T47D (cell line): ENCODE measurements at regions not wholly inside any gene's neighbourhood (a gene's known extent, or its start where the extent isn't known, plus 50 kb on each side); places are given as distances from the start of the nearest gene placed in this dataset.

Source experiments
- DNase-seq, 2 experiments: peaks; one replicate each; pipeline versions ENCODE4 v3.0.0 to v3.0.0-alpha.2; 2011 to 2012; ENCODE audit warnings: low read depth in 1 of 2, low spot score in 1 of 2
- JUND ChIP-seq: IDR thresholded peaks from 2 replicates; pipeline ENCODE4 v1.6.1; 2012; ENCODE audit warnings: low read depth
- in situ Hi-C: cut with HindIII; loops from 2 replicates; pipeline ENCODE4 v1.10.0; 2016; ENCODE audit warnings: low sequenced_read_pairs, low pct_unique_long_range_greater_than_20kb

DNA sequence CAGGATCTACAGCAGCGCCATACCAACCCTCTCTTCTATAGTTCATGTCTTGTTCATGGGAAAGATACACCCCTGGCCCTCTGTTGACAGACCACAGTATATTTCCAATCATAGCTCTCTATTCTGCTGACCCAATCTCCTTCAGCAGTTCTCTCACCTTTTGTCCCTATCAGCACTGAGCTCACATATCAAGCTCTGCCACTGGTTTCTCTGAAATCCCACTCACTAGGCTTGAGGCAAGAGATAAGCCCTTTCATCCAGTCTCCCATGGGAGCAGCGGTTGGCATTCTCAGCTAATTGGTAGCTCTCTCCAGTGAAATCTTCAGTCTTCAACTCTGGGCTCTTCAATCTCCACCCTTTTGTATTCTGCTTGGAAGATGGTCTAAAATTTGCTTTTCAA lies 313.4 kb downstream of the GJA1 start:
- no peak for DNase-seq
- in situ Hi-C loops = no loop called here
- no peak for TF ChIP-seq JUND

- in situ Hi-C loops = no loop called here
- no peak for TF ChIP-seq JUND
- no peak for DNase-seq
These were observed 320.0 kb downstream of the GJA1 start for GRCh38 chr6:121755485-121755884.

DNA sequence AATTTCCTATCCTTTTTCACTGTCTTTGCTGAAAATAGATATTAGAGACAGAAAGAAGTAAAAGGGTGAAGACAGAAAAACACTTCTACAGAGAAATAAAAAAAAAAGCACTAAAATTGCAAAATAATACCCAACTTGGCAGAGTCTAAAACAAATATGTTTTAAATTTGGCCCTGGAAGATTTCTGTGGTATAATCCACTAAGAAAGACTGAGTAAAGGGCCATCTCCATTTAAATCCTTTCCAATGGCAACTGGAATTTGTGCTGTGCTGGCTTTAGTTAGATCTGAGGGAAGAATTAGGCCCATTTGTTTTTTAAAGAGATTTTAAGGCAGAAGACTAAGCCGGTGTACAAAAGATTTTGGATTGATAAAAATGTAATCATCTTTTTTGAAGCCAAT lies 321.2 kb downstream of the GJA1 start:
- no peak for DNase-seq
- in situ Hi-C loops = no loop called here
- no peak for TF ChIP-seq JUND

GRCh38 chr6:121759370-121759769 lies 323.9 kb downstream of the GJA1 start:
- TF ChIP-seq JUND = no peak
- DNase-seq = no peak
- in situ Hi-C loops = no loop called here

DNA sequence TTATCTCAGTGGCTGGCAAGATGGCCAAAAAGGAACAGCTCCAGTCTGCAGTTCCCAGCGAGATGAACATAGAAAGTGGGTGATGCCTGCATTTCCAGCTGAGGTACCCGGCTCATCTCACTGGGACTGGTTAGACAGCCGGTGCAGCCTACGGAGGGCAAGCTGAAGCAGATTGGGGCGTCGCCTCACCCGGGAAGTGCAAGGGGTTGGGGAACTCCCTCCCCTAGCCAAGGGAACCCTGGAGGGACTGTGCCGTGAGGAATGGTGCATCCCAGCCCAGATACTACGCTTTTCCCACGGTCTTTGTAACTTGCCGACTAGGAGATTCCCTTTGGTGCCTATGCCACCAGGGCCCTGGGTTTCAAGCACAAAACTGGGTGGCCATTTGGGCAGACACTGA lies 324.7 kb downstream of the GJA1 start:
- no peak for TF ChIP-seq JUND
- in situ Hi-C loops = no loop called here
- DNase-seq = no peak

- TF ChIP-seq JUND = no peak
- no peak for DNase-seq
- in situ Hi-C loops = no loop called here
These were observed 325.3 kb downstream of the GJA1 start for GRCh38 chr6:121760745-121761144.

GRCh38 chr6:121764493-121764892 lies 329.0 kb downstream of the GJA1 start:
- TF ChIP-seq JUND = no peak
- no peak for DNase-seq
- in situ Hi-C loops = no loop called here

- in situ Hi-C loops = no loop called here
- no peak for TF ChIP-seq JUND
- DNase-seq = no peak
These were observed 329.6 kb downstream of the GJA1 start for GRCh38 chr6:121765060-121765459.

DNA sequence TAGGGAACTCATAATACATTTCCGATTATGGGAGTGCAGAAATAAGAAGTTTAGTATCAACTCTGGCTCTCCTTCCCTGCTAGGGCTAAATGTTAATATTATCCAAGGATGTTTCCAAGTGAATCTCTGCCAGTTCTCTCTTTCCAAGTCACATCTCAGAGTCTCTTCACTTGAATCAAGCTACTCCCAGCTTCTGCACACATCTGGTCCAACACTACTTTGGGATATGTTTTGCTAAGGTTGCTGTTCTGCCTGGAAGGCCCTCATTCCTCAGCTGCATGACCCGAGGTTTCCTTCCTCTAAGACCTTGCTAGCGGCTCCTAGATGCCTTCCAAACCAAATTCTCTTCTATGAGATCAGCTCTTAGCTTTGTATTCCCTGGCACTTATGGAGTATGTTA lies 331.8 kb downstream of the GJA1 start:
- DNase-seq = no peak
- in situ Hi-C loops = no loop called here
- no peak for TF ChIP-seq JUND

DNA sequence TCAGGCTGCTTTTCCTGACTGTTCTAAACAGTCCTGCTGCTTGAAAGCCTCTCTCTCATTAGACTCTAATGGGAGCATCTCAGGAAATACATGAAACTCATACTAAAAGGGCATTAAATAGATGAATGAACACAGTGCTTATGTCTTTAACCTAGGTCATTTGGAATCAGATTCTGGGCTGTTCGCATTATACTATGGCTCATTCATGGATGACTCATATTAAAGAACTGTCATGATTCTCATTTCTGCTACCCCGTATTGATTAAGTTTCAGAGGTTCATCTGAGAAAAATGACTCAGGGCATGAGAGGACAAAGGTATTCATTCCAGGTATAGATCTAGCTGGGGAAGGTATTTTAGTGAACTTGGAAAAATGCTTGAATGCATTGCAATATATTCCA lies 335.5 kb downstream of the GJA1 start:
- in situ Hi-C loops = no loop called here
- TF ChIP-seq JUND = no peak
- no peak for DNase-seq

DNA sequence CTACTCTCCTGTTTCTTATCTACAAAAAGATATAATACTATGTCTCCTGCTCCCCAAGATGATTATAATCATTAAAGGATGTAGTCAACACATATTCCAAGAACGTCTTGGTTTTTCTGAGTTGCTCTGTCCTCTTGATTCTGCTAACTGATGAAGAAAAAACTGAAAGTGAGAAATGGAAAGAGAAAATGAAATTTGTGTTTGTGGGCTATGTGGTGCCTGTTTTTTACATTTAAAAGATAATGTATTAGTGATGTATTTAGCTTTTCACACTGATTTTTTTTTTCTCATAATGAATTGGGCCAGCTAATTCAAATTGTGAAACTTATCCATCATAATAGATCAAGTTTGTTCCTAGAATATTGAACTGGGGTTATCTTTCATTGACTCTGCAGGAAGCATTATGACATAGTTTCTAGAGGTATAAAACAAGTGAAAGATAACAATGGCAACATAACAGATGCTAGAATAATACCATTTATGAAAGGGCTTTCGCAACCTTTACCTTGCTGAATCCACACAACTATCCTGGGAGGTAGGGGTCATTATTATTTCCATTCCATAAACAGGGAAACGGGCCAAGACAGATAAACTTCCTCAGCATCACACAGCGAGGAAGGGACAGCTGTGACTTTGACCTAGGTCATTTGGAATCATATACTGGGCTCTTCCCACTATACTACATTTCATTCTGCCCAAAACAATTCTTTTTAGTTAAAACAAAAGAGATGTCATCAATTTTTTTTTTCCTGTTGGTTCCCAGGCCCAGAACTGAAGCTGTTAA lies 336.7 kb downstream of the GJA1 start:
- no peak for DNase-seq
- TF ChIP-seq JUND = no peak
- in situ Hi-C loops = no loop called here

DNA sequence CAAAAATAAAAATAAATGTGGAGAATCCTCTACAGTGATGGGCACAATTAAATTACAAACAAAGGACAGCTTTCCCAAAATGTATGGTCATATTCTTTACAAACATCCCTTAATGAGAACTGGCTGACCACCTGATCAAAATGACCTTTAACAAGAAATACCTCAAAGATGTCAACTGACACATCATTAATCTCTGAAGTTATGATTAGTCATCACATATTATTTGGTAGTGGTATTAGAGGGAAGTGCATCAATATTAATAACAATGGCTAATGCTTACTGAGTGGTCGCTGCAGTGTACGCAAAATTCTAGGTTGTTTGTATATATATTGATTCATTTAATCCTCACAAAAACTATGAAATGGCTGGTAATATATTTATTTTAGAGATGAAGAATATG lies 340.6 kb downstream of the GJA1 start:
- DNase-seq = no peak
- TF ChIP-seq JUND = no peak
- in situ Hi-C loops = no loop called here

GRCh38 chr6:121780325-121781321 lies 345.2 kb downstream of the GJA1 start:
- TF ChIP-seq JUND = no peak
- DNase-seq = no peak
- in situ Hi-C loops = no loop called here
